Activated T-cell treated with anti-CD3 and anti-CD28 coated beads for 4 hours (primary cell): ENCODE measurements at regions not wholly inside any gene's neighbourhood (a gene's known extent, or its start where the extent isn't known, plus 50 kb on each side); places are given as distances from the start of the nearest gene placed in this dataset.

Source experiments
- DNase-seq: peaks from one replicate; pipeline ENCODE4 v3.0.0-alpha.2; 2020

DNA sequence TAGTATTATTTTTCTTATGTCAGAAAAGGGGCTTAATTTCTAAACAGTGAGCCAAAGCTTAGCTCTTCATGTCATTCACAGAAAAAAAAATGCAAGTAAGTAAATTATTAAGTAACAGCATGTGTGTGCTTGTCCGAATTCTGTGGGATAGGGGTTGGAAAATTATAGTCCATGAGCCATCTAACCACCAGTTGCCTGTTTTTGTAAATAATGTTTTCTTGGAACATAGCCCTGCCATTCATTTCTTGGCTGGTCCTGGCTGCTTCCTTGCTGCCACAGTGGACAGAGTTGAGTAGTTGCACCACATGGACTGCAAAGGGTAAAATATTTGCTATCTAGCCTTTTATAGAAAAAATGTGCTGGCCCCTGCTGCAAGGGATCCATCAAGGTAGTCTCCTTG, 513.7 kb upstream of the WWC1 start:
- no peak for DNase-seq

DNA sequence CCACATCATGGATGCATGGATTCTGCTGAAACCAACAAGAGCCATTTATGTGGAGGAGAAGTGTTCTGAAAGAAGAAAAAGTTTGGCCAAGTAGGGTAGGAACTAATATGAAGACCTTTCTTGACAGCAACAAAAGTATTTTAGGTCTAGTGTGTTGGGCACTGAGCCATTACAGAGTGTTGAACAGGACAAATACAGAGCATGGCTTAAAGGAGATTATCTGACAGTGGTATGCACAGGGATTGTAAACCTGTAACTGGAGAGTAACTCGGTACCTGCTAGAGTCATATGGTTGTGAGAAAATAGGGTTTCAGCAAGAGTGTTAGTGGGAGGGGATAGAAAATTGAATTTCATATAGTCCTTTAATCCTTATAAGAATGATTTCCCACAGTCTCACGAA, 513.2 kb upstream of the WWC1 start:
- no peak for DNase-seq

DNA sequence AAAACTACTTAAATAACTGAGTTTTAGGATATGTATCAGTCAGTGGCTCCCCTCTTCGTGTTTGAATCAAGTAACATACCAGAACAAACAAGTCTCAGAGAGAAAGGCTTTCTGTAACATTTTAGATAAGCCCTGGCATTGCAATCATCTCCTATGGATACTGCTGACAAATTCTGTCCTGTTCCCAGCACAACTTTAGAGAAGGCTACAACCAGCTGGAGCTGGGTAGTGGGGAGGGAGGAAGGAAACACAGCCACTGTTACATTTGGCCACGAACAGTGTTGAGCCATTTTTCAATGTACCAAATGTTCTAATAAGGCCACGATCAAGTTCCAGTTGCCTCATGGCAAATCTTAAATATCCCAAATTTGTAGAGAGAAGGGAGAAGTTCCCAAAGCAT, 511.8 kb upstream of the WWC1 start:
- no peak for DNase-seq

DNA sequence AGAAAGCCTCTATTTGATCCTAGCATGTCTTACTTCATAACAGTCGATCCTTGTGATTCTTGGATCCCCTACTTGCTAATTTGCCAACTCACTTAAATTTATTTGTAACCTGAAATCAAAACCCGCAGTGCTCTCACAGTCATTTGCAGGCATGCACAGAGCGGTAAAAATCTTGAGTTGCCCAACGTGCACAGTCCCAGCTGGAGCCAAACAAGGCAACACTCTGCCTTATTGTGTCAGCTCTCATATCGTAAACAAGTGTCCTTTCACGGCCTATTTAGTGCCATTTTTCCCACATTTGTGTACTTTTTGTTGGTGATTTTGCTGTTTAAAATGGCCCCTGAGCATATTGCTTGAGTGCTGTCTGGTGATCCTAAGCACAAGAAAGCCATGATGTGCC, 511.3 kb upstream of the WWC1 start:
- no peak for DNase-seq

DNA sequence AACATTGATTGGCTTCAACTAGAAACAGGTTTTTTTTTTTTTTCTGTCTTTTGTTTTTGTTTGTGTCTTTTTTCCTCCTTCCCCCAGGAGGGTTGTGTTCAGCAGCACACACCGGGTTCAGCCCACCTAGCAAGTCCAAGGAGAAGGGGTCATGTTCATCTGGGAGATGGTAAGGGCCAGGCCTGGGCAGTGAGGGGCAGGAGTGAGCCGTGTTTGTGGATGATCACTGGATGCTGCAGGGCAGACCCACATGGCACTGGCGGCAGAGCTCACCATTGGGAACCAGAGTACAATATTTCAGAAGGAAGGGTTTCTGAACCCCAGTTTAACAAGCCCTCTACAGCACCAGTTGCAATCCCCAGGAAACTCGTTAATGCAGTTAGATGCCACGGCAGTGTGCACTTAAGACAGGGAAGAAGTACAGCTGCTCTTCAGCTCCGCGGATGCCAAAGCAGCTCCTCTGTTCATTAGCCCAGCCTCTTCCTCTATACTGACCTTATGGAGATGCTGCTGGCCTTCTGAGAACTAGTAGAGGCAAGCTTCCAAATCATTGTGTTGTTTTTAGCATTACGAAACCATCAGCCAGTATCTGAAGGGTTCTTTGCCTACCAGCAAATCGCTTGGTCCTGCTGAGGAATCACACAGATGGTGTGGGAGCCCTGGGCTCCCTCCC, 508.2 kb upstream of the WWC1 start:
- DNase-seq = no peak

DNA sequence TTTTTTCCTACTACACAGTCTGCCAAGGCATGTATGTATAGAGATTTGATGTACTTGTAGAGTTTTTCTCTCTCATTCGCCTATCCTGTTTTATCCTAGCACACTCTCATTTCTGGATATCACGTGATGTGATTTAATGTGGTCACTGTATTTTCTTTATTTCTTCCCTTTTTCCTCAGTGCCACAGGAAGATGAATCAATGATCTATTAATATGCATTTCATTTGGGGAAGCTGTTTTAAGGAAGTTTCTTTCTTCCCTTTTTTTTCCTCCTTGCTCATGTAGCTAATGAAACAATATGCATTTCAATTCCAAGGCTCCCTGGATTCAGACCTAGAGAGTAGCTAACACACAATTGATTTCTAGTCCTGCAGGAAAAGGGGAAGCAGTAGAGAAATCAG, 506.3 kb upstream of the WWC1 start:
- DNase-seq = no peak

DNA sequence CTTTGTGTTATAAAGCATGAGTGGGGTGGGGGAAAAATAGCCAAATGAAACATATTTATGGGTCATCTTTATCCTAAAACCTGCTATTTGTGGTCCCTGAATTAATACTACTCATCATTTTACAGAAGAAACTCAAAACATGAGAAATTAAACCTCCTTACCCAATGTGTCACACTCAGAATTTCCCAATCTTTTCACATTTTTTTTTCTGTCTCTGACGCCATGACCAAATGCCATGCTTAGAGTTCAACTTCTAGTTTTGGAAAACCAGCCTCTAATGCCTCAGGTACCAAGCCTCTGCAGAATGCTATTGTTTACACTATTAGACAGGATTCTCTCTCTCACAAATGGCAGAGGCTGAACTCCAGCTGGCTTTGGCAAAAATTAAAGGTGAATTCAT, 505.5 kb upstream of the WWC1 start:
- no peak for DNase-seq

DNA sequence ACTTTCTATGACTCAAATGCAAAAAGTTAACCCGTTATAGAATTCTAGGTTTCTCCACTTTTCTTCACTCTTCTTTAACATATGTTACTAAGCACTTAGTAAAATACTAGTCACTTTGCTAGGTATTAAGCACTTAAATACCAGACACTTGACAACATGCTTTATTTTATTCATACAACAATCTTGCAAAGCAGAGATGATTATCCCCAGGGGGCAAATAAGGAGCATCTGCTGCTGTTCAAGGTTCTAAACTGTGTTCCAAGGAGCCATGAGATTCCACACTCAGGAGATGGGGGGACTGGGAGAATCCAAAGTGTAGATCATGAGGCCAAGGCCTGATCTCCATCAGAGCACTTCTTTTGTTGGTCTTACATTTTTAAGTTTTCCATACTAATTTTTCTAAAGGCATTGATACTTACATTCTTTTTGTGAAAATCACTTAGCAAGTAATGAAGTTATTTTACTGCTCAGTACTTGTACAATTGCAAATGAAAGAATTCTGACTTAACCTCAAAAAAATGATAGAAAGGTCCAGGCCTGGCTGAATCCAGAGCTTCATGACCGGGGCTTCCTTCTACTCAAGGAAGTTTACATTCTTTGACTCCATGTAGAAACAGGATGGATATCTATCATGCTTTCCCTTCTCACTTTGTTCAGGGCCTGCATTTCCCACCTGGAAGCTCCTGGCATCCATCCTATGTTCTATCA, 504.4 kb upstream of the WWC1 start:
- DNase-seq = no peak

DNA sequence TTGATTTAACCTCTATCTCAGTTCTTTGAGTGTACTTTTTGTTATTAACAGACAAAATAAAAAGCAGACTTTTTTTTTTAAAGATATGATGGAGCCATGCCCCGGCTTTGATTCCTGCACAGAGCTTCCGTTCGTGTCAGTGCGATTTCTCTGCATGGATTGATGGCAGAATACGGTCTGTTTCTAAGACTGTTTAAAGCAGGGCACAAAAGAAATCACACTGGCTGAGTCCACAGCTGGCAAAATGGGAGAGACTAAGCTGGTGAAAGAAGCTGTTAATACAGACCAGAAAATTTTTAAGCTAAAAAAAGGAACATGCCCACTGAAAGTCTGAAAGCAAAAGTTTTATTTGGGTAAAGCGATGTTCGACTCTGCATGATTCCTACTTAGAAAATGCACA, 501.4 kb upstream of the WWC1 start:
- no peak for DNase-seq

DNA sequence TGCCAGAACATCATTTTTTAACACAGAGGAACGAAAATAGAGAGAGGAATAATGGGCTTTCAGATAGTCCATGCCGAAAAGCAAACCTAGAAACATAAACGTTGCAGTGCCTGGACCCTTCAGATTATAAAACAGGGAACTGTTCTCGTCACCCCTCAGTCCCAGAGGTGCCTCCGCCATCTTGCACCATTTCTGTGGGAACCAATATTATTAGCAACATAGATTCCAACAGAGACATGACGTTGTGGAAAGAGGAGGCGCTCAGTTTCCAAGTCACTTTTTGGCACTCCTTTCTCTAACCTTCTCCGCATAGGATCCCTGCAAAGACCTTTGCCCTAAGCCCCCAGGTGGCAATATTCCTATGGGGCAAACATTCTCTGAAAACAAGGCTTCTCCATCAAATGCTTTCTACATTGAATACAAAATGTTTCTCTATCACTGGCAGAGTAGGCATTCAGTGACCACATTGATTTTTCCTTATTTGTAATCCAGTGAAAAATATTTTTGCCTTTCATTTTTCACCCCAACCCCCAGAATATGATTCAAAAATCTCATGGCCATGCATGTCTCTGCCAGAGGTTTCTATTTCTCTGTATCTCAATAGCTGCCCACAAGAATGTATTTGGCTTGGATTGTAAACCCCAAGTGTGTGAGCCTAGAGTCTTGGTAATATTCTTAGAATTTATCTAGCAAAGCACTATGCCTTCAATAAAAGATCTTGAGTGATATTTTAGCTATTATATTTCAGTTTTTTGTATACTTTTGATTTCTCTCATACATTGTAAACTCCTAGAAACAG, 500.8 kb upstream of the WWC1 start:
- DNase-seq = no peak

DNA sequence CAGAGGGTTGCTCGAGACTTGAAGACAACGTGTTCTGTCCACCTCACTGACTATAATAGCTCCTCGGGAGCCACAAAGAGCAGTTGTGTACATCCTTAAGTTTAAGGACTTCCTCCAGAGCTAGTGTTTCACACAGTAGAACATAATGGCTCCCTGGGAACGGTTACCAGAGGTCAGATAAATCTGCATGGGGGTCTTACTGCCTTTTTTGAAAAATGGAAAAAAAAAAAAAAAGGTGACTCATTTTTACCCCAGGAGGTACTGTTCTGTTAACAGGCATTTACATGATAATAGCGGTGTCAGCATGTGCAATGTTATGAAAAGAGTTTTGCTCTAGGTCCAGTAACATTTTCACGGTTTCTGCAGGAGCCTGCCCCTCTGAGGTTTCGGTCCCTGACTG, 498.9 kb upstream of the WWC1 start:
- no peak for DNase-seq

DNA sequence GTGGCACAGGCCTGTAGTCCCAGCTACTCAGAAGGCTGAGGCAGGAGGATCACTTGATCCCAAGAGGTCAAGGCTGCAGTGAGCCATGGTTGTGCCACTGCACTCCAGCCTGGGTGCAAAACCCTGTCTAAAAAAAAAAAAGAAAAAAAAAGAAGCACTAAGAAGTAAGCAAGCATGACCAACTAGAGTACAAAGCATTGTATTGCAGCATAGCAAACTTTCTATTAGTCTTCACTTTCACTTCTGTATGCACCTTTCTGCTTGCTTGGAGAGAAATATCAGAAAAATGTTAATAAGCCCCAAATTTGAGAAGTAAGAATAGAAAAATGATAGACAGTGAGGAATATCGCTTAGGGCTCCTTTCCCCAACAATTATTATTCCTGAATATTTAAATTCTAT, 497.7 kb upstream of the WWC1 start:
- no peak for DNase-seq

DNA sequence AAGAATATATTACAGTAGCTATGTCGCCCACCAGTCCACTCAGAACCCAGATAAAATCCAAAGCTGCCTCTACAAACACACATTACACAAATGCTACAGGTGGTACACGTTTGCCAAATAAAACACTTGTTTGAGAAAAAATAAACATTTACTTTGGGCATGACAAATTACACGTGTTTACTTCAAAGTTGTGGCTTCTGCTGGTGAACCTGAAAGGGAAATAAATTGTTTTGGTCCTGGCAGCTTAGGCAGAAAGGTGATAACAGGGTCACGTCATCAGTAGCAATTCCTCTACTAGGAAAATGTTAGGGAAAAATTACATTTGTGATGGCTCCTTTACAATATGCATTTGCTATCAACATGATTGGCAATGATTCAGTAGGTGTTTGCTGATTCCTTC, 497.3 kb upstream of the WWC1 start:
- DNase-seq = no peak

DNA sequence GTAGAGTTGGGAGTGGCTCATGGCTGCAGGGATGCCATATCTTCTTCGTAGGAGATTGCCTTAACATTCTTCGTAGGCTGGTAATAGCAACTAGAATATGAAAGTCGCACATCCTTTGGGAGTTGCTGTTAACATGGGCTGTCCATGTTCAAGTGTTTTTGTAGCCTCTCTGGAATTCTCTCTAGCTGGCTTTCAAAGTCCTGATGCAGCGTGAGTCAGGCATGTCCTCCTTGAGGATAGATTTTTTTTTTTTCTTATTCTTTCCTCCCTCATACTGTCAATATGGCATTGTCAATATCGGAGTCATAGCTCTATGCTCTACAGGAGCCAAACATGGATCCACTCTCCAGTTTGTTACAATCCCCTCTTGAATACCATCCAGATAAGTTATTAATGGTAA, 494.8 kb upstream of the WWC1 start:
- DNase-seq = no peak

DNA sequence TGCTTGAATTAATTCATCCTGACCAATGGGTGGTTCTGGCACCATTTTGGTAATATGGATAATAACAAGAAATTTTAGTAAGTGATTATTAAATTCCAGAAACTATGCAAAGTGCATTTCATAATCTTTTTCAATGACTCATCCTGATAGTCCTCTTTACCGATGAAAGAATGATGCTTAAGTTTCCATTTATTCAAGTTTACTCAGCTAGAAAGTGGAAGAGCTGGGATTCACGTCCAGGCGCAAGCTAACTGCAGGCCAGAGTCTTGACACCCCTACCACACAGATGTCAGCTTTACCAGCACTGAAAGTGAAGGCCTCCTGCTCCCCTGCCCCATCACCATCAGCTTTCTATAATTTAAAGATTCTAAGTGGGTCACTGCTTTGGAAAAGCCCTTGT, 493.5 kb upstream of the WWC1 start:
- DNase-seq = no peak

DNA sequence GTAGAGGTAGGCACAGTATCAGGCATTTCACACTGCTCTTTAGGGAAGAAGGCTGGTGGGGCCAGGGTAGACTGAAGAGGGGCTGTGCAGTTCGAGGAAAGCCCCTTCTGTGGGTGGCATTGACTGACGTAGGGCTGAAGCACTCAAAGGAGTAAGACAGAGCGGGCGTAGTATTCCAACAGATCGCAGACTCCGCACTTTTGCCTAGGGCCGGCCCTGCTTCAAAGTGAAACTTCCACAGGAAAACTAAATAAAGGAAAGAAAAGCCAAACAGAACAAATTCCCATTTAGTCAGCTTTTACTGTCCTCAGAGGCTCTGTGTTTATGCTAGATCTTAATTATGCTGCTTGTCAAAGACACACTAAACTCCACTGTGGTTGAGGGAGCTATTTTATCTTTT, 493.0 kb upstream of the WWC1 start:
- no peak for DNase-seq

DNA sequence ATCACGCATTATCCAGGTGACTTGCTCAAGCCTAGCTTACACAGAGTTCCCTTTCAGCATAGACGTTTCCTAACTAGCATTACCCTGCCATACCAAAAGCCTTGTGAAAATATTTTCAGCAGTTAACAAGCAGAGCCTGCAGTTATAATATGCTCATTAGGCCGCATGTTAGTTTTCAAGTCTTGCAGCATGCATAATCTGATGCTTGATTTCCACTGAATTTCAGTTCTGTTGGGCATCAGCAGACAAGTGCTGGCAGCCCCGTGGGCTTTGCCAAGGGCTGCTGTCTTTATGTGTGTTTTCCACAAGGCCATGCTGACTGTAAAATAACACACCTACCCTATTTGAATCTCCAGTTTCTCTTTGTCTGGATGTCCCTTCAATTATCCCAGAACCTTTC, 491.0 kb upstream of the WWC1 start:
- no peak for DNase-seq

DNA sequence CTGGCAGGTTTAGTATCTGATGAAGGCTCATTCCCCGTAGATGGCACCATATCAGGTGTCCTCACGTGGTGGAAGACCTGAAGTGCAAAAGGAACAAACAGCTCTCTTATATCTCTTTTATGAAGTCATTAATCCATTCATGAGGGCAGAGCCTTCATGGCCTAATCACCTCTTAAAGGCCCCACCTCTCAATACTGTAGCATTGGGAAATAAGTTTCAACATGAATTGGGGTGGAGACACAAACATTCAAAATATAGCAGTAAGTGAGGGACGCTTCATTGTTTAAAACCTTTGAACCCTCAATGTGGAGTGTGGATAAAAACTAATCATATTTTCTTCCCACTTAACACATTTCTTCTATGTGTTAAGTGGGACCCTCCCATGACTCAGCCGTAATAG, 489.4 kb upstream of the WWC1 start:
- no peak for DNase-seq

DNA sequence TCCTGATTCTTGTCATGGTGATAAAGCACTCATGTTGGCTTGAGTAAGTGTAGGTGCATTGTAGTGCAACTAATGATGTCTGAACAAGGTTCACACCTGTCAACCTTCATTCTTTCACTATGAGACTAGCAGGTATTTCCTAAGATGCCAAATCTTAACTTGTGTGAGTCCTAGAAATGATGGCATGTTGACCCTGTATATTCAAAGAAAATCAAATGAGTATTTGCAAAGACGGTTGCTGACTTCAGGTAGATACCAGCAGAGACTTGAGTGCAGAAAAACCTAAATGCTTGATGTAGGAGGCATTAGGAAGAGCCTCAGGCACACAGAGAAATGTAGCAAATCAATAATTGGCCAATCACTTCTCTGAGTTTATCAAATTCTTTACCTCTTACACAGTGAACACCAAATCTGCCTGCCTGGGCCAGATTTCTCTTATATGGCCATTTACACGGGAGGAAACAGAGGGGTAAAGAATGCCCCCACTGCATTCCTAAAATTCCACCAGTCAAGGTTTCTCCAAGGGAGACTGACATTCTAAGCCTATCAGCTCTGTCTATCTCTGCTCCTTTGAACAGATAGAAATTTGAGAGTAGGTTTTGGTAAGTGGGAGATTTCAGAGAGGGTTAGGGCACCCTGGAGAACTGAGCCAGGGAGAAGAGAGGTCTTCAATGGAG, 488.6 kb upstream of the WWC1 start:
- no peak for DNase-seq

DNA sequence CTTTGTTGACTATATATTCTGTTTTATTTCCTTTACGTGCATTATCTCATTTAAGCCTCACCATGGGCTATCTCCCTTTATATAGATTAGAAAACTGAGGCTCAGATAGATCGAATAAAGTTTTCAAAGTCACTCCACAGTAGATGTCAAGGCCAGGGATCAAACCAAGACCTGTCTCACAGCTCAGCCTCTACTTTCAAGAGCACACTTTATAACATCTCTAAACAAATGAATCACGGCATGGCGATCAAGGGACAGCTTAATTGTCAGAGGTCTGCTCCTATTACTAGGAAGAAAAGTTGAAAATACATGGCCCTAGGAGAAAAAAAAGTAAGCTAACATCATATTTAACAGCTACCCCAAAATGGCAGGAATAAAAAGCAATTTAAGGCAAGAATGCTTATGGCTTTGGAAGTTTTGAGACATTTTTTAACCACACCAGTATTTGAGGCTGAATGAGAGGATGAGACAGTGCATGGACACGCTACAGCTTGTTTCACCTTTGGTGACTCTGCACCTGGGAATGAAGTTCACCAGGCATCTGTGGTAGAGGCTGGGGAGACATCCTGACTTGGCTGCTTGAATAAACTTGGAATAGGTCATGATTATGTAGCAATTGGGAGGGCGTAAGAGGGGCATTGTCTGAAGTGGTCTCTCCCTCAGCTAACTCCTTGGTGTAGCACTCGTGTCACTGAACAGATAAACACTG, 486.8 kb upstream of the WWC1 start:
- DNase-seq = no peak

DNA sequence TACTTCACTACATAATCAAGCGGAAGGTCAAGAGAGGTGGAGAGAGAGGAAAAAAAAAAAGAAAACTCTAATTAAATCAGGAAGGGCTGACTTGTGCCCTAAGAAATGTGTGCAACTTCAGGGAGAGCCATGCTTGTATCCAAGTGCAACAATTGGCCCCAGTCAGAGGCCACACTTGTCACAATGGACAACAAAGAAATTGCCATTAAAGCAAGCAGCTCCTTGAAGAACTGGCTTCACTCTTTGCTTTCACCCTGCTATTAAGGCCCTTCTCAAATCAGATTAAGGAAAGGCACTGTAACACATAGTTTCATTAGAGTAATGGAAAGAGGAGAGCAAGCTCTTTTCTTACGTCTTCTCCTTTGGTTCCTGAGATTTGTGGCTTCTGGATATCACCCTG, 480.9 kb upstream of the WWC1 start:
- DNase-seq = no peak

DNA sequence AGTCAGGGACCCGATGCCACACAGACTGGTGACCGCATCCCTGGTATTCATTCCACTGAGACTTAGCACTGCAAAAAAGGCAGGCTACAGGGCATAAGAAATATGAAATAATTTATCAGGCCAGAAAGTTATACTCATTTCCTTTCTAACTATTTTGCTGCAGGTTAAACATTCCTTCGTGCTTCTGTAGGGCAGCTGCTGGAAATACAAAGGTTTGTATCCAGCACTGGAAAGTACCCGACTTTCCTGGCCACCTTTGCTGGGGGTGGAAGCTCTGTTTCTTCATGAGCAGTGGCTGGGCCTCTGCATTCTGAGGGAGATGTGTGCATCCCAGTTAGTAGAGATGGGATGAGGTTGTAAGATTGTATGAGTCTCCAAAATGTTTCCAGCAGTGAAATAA, 478.6 kb upstream of the WWC1 start:
- no peak for DNase-seq

DNA sequence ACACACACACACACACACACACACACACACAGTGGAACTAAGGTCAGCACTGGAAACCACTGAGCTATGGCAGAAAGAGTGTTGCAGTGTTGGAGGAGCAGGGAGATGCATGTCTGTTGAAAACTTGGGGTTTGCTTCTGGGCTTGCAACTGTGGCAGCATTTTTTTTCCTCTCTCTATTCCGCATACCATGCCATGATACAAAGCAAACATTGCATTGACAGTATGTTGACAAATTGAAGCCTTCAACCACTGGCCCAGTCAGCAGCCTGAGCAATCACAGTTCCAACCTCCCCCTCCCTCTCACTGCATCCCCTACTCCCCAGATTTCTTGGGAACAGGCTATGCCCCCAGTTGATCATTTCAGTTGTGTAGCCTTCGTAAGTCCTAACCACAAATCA, 478.1 kb upstream of the WWC1 start:
- no peak for DNase-seq
